ENCODE measurements at regions not wholly inside any gene's neighbourhood (a gene's known extent, or its start where the extent isn't known, plus 50 kb on each side); places are given as distances from the start of the nearest gene placed in this dataset.

GRCh38 chr13:79880818-79881217 lies 399.9 kb downstream of the NDFIP2 start:
- Mint-ChIP-seq H3K36me3 (ENCODE audit: low read depth) (no peaks in the 10 kb centered on the region), H3K4me3 (no peak overlapping the region), H3K27me3 (ENCODE audit: insufficient read depth) (peaks cover 6% of the 10 kb centered on the region), H3K4me1 (peaks cover 21% of the 10 kb centered on the region), H3K9me3 (peaks cover 11% of the 10 kb centered on the region), H3K27ac (no peak overlapping the region)
- Histone ChIP-seq H3K4me3 (ENCODE audit: low read length) (no peak overlapping the region), H3K4me1 (ENCODE audit: control insufficient read depth, insufficient read depth, low read length) (peaks cover 9% of the 10 kb centered on the region), H3K9me3 (ENCODE audit: control insufficient read depth, low read length) (peaks cover 11% of the 10 kb centered on the region), H3K27me3 (ENCODE audit: control insufficient read depth, insufficient read depth, low read length, poor library complexity, severe bottlenecking) (no peaks in the 10 kb centered on the region), H3K27ac (ENCODE audit: low read depth, low read length) (no peak overlapping the region), H3K9ac (ENCODE audit: extremely low read depth, low read length, poor library complexity, severe bottlenecking) (no peak overlapping the region), H3K36me3 (ENCODE audit: control insufficient read depth, insufficient read depth, low read length) (no peaks in the 10 kb centered on the region)
- WGBS, 2 experiments (ENCODE audit: insufficient coverage in 1 of 2, insufficient read length in 1 of 2), result 86 to 100% methylated on average over 1 to 2 of the region's 2 CpGs
- no peak for DNase-seq
- no peak for TF ChIP-seq CTCF (conservative IDR thresholded peaks at IDR 0.05)

- peaks cover 11% of the 10 kb centered on the region for H3K9me3 ChIP-seq (ENCODE audit: control insufficient read depth, low read length)
- Mint-ChIP-seq H3K9me3 (peaks cover 11% of the 10 kb centered on the region), H3K27ac (no peak overlapping the region), H3K27me3 (ENCODE audit: insufficient read depth) (no peaks in the 10 kb centered on the region), H3K4me3 (no peak overlapping the region), H3K4me1 (peaks cover 22% of the 10 kb centered on the region), H3K36me3 (ENCODE audit: low read depth) (no peaks in the 10 kb centered on the region)
- H3K9ac ChIP-seq (ENCODE audit: extremely low read depth, low read length, poor library complexity, severe bottlenecking), result no peak overlapping the region
- H3K36me3 ChIP-seq (ENCODE audit: control insufficient read depth, insufficient read depth, low read length), result no peaks in the 10 kb centered on the region
- peaks cover 2% of the 10 kb centered on the region for H3K4me1 ChIP-seq (ENCODE audit: control insufficient read depth, insufficient read depth, low read length)
- WGBS, 2 experiments (ENCODE audit: insufficient coverage in 1 of 2, insufficient read length in 1 of 2), result 88 to 90% methylated on average over 2 to 5 of the region's 5 CpGs
- peak; percentile 51 for TF ChIP-seq CTCF (conservative IDR thresholded peaks at IDR 0.05)
- H3K27me3 ChIP-seq (ENCODE audit: control insufficient read depth, insufficient read depth, low read length, poor library complexity, severe bottlenecking), result no peaks in the 10 kb centered on the region
- DNase-seq, result no peak
- no peak overlapping the region for H3K4me3 ChIP-seq (ENCODE audit: low read length)
- no peak overlapping the region for H3K27ac ChIP-seq (ENCODE audit: low read depth, low read length)
Measured at GRCh38 chr13:79874396-79875360, 393.7 kb downstream of the NDFIP2 start.

- no peak overlapping the region for H3K27ac Mint-ChIP-seq
- no peak for TF ChIP-seq CTCF (conservative IDR thresholded peaks at IDR 0.05)
- peaks cover 7% of the 10 kb centered on the region for H3K9me3 Mint-ChIP-seq
- H3K27me3 Mint-ChIP-seq (ENCODE audit: insufficient read depth), result no peaks in the 10 kb centered on the region
- Histone ChIP-seq H3K4me3 (ENCODE audit: low read length) (no peak overlapping the region), H3K9me3 (ENCODE audit: control insufficient read depth, low read length) (peaks cover 7% of the 10 kb centered on the region), H3K27me3 (ENCODE audit: control insufficient read depth, insufficient read depth, low read length, poor library complexity, severe bottlenecking) (no peaks in the 10 kb centered on the region), H3K4me1 (ENCODE audit: control insufficient read depth, insufficient read depth, low read length) (peaks cover 10% of the 10 kb centered on the region), H3K9ac (ENCODE audit: extremely low read depth, low read length, poor library complexity, severe bottlenecking) (no peak overlapping the region), H3K36me3 (ENCODE audit: control insufficient read depth, insufficient read depth, low read length) (no peaks in the 10 kb centered on the region), H3K27ac (ENCODE audit: low read depth, low read length) (no peak overlapping the region)
- no peaks in the 10 kb centered on the region for H3K36me3 Mint-ChIP-seq (ENCODE audit: low read depth)
- H3K4me1 Mint-ChIP-seq, result peaks cover 31% of the 10 kb centered on the region
- no peak for DNase-seq
- H3K4me3 Mint-ChIP-seq, result no peak overlapping the region
Measured at GRCh38 chr13:79871594-79871993, 390.6 kb downstream of the NDFIP2 start.
